Activated CD8-positive, alpha-beta T cell treated with anti-CD3 and anti-CD28 coated beads for 36 hours (primary cell): ENCODE measurements at regions not wholly inside any gene's neighbourhood (a gene's known extent, or its start where the extent isn't known, plus 50 kb on each side); places are given as distances from the start of the nearest gene placed in this dataset.

Experiments used
- ATAC-seq: fragments of 200-7000 bp; cut with Tn5 transposase; one replicate; pipeline ENCODE4 v1.10.0; 2021; ENCODE audit warnings: mild to moderate bottlenecking, moderate library complexity
- CTCF ChIA-PET: fragments of 350-600 bp; sonication (Branson Sonifier 250); formaldehyde crosslinking; loops from one replicate; lab custom pipeline; 2021; ENCODE audit warnings: antibody characterized with exemption; lab: Charles Lee
- POLR2A ChIA-PET: fragments of 350-600 bp; sonication (Branson Sonifier 250); formaldehyde crosslinking; loops from one replicate; lab custom pipeline; 2021; ENCODE audit warnings: antibody characterized with exemption; lab: Charles Lee
- DNase-seq: peaks from one replicate; pipeline ENCODE4 v3.0.0-alpha.2; 2020
- H3K27ac Mint-ChIP-seq: one replicate; pipeline ENCODE4 v1.8.0; 2021; ENCODE audit warnings: mild to moderate bottlenecking, mixed read lengths
- H3K27me3 Mint-ChIP-seq: one replicate; pipeline ENCODE4 v1.8.0; 2021; ENCODE audit warnings: mixed read lengths
- H3K36me3 Mint-ChIP-seq: one replicate; pipeline ENCODE4 v1.8.0; 2021; ENCODE audit warnings: low read depth, mixed read lengths
- H3K4me1 Mint-ChIP-seq: one replicate; pipeline ENCODE4 v1.8.0; 2021; ENCODE audit warnings: low read depth, mixed read lengths
- H3K4me3 Mint-ChIP-seq: one replicate; pipeline ENCODE4 v1.8.0; 2021; ENCODE audit warnings: mild to moderate bottlenecking, moderate library complexity, mixed read lengths
- H3K9me3 Mint-ChIP-seq: one replicate; pipeline ENCODE4 v1.8.0; 2021; ENCODE audit warnings: mixed read lengths
- intact Hi-C: fragments of 100-400 bp; cut with micrococcal nuclease; formaldehyde crosslinking; loops from one replicate; pipeline ENCODE4 v1.10.0; 2022
- TF ChIP-seq, protein P1 (sequence below): fragments of 200-600 bp; IDR thresholded peaks from one replicate; pipeline ENCODE4 v1.8.0; 2022; ENCODE audit warnings: antibody characterized with exemption, mild to moderate bottlenecking

DNA sequence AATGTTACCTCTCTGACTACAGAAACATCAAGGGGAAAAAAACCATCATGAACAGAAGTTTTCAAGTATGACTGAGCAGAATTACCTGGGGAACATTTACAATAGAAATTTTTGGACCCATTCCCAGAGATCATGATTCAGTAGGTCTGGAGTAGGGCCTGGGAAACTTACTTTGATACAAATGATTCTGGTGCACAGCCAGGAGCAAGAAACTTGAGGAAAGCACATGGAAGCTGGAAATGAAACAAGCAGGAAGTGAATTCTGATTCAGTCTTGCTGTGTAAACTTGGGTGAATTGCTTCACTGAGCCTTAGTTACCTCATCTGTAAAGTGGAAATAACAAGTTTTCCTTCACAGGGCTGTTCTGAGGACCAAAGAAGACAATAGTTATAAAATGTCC is 192.5 kb upstream of the TAPT1 start:
- H3K4me3 Mint-ChIP-seq: no peak overlapping the region
- intact Hi-C loops: no loop called here
- peaks cover 5% of the 10 kb centered on the region for H3K27me3 Mint-ChIP-seq
- peaks cover 9% of the 10 kb centered on the region for H3K9me3 Mint-ChIP-seq
- ATAC-seq (no peak), DNase-seq (no peak)
- TF ChIP-seq, protein P1, sequence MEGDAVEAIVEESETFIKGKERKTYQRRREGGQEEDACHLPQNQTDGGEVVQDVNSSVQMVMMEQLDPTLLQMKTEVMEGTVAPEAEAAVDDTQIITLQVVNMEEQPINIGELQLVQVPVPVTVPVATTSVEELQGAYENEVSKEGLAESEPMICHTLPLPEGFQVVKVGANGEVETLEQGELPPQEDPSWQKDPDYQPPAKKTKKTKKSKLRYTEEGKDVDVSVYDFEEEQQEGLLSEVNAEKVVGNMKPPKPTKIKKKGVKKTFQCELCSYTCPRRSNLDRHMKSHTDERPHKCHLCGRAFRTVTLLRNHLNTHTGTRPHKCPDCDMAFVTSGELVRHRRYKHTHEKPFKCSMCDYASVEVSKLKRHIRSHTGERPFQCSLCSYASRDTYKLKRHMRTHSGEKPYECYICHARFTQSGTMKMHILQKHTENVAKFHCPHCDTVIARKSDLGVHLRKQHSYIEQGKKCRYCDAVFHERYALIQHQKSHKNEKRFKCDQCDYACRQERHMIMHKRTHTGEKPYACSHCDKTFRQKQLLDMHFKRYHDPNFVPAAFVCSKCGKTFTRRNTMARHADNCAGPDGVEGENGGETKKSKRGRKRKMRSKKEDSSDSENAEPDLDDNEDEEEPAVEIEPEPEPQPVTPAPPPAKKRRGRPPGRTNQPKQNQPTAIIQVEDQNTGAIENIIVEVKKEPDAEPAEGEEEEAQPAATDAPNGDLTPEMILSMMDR: no peak
- no peaks in the 10 kb centered on the region for H3K36me3 Mint-ChIP-seq
- ChIA-PET POLR2A (no interaction called here), CTCF (no interaction called here)
- peaks cover 2% of the 10 kb centered on the region for H3K4me1 Mint-ChIP-seq
- no peak overlapping the region for H3K27ac Mint-ChIP-seq

DNA sequence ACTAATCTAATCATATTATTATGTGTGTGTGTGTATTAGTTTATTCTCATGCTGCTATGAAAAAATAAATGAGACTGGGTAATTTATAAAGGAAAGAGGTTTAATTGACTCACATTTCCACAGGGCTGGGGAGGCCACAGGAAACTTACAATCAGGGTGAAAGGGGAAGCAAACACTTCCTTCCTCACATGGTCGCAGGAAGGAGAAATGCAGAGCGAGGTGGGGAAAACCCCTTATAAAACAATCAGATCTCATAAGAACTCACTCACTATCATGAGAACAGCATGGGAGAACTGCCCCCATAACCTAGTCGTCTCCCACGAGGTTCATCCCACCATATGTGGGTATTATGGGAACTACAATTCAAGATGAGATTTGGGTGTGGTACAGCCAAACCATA is 190.9 kb upstream of the TAPT1 start:
- H3K36me3 Mint-ChIP-seq: no peaks in the 10 kb centered on the region
- POLR2A ChIA-PET: no interaction called here
- H3K27me3 Mint-ChIP-seq: peaks cover 5% of the 10 kb centered on the region
- no peak for ATAC-seq
- CTCF ChIA-PET: no interaction called here
- intact Hi-C loops: no loop called here
- H3K9me3 Mint-ChIP-seq: peaks cover 9% of the 10 kb centered on the region
- no peak overlapping the region for H3K4me3 Mint-ChIP-seq
- TF ChIP-seq, protein P1: no peak
- H3K4me1 Mint-ChIP-seq: peaks cover 2% of the 10 kb centered on the region
- no peak overlapping the region for H3K27ac Mint-ChIP-seq
- no peak for DNase-seq

DNA sequence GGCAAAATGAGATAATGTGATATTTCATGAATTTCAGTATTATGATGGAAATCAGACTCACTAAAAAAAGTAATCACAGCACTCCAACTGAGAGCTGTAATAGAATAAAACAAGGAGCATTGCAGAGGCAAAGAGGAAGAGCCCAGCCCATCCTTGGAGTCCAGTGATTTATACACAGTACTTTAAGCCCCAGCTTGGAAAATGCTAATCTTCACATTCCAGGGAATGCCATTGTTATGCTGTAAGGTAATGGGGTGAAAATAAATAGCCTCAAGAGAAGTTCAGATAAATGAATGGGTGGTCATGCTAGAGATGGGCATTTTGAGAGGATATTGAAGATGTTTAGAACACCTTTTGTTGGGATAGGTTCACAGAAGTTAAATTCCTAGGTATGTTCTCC is 190.3 kb upstream of the TAPT1 start:
- no peaks in the 10 kb centered on the region for H3K36me3 Mint-ChIP-seq
- POLR2A ChIA-PET: no interaction called here
- TF ChIP-seq, protein P1: no peak
- peaks cover 9% of the 10 kb centered on the region for H3K9me3 Mint-ChIP-seq
- intact Hi-C loops: no loop called here
- H3K27me3 Mint-ChIP-seq: peaks cover 5% of the 10 kb centered on the region
- H3K4me3 Mint-ChIP-seq: no peak overlapping the region
- CTCF ChIA-PET: no interaction called here
- no peak overlapping the region for H3K27ac Mint-ChIP-seq
- DNase-seq (no peak), ATAC-seq (no peak)
- peaks cover 2% of the 10 kb centered on the region for H3K4me1 Mint-ChIP-seq

DNA sequence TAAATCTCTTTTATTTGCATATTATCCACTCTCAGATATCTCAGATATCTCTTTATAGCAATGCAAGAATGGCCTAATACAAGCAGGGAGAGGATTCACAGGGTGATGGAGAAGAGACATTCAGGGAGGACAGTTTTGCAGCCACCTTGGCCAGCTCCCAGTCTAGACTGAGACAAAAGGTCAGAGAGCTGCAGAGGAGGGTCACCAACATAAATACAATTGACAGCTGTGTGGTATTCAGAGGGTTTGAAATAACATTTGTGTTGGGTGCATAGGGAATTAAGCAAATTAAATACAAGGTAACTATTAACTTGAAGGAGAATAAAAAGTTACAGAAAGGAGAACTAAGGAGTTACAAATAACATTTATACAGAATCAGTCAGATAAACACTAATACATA is 189.5 kb upstream of the TAPT1 start:
- peaks cover 2% of the 10 kb centered on the region for H3K4me1 Mint-ChIP-seq
- ChIA-PET POLR2A (no interaction called here), CTCF (no interaction called here)
- TF ChIP-seq, protein P1: no peak
- no peak overlapping the region for H3K27ac Mint-ChIP-seq
- ATAC-seq: no peak
- H3K9me3 Mint-ChIP-seq: peaks cover 9% of the 10 kb centered on the region
- H3K36me3 Mint-ChIP-seq: no peaks in the 10 kb centered on the region
- intact Hi-C loops: no loop called here
- no peak for DNase-seq
- H3K27me3 Mint-ChIP-seq: peaks cover 5% of the 10 kb centered on the region
- no peak overlapping the region for H3K4me3 Mint-ChIP-seq

DNA sequence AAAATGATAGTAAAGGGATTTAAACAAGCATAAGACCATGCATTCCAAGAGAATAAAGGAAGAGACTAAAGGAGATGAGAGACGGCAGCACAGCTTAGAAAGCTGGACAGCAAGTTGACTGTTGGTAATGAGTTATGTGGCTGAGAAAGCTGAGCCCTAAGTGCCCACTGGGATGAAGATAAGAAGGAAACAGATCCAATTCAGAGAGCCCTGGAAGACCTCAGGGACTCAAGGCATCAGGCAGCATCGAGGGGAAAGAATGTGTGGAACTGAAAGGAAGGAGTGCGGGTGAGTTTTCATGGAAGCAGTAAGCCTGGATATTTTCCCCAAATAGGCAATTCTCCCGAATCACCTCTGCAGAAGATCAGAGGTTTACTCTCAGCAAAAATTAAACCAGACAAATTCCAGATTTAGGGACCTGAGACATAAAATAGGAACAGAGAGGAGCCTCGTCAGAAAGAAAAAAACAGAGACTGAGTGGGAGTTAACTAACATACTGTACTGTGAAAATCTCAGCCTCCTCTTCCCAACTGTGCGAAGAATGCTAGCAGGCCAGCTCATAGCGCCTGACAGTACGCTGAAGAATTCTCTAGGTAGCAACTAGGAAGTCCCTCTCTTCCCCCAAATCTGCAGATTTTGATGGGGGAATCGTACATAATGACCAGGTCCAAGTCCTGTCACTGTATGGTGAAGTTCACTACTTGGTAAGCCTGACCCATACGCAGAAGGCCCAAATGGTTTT is 187.7 kb upstream of the TAPT1 start:
- ChIA-PET CTCF (no interaction called here), POLR2A (no interaction called here)
- TF ChIP-seq, protein P1: no peak
- H3K4me1 Mint-ChIP-seq: peaks cover 2% of the 10 kb centered on the region
- H3K9me3 Mint-ChIP-seq: no peaks in the 10 kb centered on the region
- ATAC-seq (no peak), DNase-seq (no peak)
- intact Hi-C loops: no loop called here
- peaks cover 5% of the 10 kb centered on the region for H3K27me3 Mint-ChIP-seq
- H3K4me3 Mint-ChIP-seq: no peak overlapping the region
- H3K36me3 Mint-ChIP-seq: no peaks in the 10 kb centered on the region
- H3K27ac Mint-ChIP-seq: no peak overlapping the region
